ENCODE measurements at regions not wholly inside any gene's neighbourhood (a gene's known extent, or its start where the extent isn't known, plus 50 kb on each side); places are given as distances from the start of the nearest gene placed in this dataset.
A peak's percentile ranks its signal among the peaks of the same experiment; 100 is the strongest.

DNA sequence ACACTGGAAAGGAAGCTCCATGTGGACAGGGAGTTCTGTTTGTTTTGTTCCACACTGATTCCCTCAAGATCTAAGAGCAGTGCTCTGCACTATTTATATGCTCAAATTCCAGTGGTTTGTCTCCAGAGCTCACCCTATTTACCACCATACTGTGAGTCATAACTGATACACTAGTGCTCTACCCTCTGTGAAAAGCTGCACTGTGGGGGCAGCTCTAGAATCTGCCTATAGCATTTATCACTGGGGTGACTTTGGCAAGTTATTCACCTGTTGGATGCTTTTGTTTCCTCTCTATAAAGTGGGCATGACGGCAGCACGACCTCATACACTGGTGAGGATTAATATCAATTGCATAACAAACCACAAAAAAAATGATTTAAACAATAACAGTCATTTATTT is 307.8 kb downstream of the NR2F1-AS1 start:
- DNase-seq = peak; percentile 23

DNA sequence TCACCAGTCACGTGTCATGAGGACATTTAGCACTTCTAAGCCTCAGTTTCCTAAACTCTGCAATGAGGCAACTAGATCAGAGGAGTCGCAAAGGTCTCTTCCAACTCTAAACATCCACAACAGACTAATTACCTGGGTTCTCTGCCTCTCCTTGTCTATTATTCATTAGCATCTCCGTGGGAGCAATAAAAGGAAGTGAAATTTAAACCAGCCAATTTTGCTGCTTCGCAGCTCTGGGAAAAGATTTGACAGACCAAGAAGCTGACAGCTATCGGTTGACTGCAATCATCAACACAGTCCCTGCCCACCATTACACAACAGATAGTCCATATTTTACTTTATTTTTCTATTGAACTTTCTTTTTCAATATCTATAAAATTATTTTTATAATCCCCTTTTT is 308.9 kb downstream of the NR2F1-AS1 start:
- no peak for DNase-seq

DNA sequence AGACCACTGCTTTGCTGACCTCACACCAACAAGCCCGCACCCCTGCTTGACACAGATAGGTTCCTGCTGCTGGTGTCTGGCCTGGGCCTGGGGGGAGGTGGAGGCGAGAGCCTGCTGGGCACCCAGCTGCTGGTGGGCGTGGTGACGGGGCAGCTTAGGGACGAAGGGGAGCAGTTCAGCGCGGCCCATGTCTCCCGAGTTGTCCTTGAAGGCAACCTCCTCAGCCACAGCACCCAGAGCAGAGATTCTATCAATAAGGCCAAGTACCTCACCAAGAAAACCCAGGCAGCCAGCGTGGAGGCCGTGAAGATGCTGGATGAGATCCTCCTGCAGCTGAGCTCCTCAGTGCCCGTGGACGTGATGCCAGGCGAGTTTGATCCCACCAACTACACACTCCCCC is 313.3 kb downstream of the NR2F1-AS1 start:
- no peak for DNase-seq

- no peak for DNase-seq
Measured at GRCh38 chr5:93267276-93267675, 313.7 kb downstream of the NR2F1-AS1 start.

DNA sequence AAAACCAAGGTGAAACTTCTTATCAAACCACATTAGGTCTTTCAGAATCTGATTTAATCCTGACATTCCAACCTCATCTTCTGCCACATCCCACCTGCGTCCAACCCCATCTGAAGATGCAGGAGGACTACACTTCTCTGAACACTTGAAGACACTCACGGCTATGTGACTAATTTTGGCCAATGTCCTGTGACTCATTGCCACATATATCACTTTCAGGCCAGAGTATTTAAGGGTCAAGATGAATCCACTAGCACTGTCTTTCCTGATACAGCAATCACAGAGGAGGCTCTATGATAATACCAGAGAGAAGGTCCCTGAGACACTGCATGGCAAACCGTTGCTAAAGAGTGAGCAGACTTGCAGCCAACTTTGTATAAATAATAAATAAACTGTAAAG is 323.4 kb downstream of the NR2F1-AS1 start:
- DNase-seq = no peak

GRCh38 chr5:93255796-93256195 is 325.2 kb downstream of the NR2F1-AS1 start:
- DNase-seq = no peak

GRCh38 chr5:93252165-93252564 is 328.9 kb downstream of the NR2F1-AS1 start:
- DNase-seq = no peak

- DNase-seq = no peak
Measured at GRCh38 chr5:93251347-93251746, 329.7 kb downstream of the NR2F1-AS1 start.

DNA sequence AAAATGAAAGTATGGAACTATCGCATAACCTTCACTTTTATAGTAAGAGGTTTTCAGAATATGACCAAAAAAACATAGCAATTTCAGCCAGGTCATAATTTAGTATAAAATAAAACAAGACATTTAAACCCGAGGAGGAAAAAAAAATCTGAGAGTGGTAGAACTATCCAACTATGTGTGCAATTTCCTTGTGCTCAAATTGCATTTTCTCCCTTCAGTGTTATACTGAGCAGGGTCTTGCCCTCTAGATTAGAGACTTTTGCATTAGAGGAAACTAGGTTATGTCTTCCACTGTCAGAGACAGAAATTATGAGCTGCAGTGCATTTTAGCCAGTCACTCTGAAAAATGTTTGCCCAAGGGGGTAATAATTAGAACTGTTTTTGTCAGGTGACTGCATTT is 330.6 kb downstream of the NR2F1-AS1 start:
- DNase-seq = no peak

GRCh38 chr5:93249651-93250289 is 331.2 kb downstream of the NR2F1-AS1 start:
- no peak for DNase-seq

- DNase-seq = no peak
Measured at GRCh38 chr5:93247105-93247504, 333.9 kb downstream of the NR2F1-AS1 start.

DNA sequence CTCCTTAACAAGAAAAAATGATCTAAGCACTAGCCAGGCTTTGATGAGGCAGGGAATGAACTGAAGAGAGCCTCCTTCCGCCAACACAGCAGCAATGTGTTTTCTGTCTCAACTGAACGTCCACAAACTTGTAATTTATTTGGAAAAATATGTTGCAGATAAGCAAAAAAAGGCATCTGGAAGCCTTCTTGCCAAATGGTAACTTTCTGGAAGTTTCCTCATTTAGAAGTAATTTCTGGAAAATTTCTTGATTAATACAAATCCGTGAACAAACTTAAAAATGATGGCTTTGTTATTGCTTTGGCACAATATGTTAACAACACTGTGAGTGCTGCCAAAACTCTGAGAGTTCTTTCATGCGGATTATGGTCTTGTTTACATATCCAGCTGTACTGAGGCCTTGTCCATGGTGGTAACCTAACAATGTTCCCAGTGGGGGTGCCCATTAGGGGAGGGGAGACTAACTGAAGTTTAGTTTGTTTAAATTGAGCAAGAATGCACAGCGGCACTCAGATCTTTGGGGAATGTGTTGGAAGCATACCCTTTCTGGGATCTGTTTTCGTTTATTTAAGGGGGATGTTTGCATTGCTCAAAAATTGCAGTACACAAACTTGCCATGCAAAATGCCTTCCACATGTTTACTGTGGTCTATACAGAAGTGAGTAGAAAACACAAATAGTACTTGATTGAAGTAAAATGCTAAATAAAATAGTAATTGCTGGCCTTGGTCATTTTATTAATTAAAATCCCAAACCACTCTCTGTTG is 334.7 kb downstream of the NR2F1-AS1 start:
- no peak for DNase-seq

GRCh38 chr5:93245226-93245625 is 335.8 kb downstream of the NR2F1-AS1 start:
- no peak for DNase-seq

- no peak for DNase-seq
Measured at GRCh38 chr5:93243481-93243880, 337.5 kb downstream of the NR2F1-AS1 start.

GRCh38 chr5:93240228-93240834 is 340.7 kb downstream of the NR2F1-AS1 start:
- DNase-seq = no peak

- DNase-seq = no peak
Measured at GRCh38 chr5:93236807-93237421, 344.1 kb downstream of the NR2F1-AS1 start.

- no peak for DNase-seq
Measured at GRCh38 chr5:93235761-93236160, 345.3 kb downstream of the NR2F1-AS1 start.

- no peak for DNase-seq
Measured at GRCh38 chr5:93226202-93226735, 354.8 kb downstream of the NR2F1-AS1 start.

DNA sequence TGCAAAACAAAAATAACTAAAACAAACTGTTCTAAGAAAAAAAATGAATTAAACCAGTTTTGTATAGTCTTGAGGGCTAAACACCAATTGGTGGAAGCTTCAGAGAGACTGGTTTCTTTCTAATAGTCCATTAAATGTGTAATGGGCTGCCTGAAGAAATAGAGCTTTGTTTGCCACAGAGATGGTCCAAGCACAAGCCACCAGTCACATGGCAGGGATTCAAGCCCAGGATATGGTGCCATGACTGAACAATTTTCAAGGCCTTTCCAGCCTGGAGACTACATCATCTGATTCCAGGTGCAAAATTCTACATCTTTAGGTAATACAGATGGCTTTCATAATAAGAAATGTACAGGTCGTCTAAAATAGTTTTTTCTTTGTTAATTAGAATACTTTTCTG is 355.3 kb downstream of the NR2F1-AS1 start:
- no peak for DNase-seq

- no peak for DNase-seq
Measured at GRCh38 chr5:93224624-93225023, 356.4 kb downstream of the NR2F1-AS1 start.

DNA sequence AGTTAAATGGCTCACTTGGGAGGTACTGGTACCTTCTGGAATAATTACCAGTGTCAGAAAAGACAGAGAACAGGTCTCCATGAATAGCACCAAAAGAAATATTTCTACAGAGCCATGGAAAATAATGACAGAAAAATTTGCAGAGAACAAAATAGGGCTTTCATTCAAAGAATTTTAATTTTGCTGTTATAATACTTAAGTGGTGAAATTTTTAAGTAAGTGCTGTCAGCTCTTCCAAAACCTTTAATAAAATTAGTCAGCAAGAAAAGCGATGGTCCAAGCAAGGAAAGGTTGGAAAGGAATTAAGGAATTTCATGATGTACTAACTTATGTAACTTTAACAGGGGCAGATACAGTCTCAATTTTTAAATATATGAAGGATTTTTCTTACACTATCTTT is 359.2 kb downstream of the NR2F1-AS1 start:
- no peak for DNase-seq

DNA sequence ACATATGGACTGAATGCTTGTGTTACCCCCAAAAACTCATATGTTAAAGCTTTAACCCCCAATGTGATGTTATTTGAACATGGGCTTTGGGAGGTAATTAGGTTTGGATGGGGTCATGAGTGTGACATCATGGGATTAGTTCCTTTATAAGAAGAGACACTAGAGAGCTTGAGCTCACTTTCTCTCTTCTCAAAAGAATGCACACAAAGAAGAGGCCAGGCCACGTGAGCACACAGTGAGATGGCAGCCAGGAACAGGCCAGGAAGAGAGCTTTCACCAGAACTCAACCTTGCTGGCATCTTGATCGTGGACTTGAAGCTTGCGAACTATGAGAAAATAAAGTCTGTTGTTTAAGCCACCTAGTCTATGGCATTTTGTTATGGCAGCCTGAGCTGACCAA is 360.6 kb downstream of the NR2F1-AS1 start:
- no peak for DNase-seq

DNA sequence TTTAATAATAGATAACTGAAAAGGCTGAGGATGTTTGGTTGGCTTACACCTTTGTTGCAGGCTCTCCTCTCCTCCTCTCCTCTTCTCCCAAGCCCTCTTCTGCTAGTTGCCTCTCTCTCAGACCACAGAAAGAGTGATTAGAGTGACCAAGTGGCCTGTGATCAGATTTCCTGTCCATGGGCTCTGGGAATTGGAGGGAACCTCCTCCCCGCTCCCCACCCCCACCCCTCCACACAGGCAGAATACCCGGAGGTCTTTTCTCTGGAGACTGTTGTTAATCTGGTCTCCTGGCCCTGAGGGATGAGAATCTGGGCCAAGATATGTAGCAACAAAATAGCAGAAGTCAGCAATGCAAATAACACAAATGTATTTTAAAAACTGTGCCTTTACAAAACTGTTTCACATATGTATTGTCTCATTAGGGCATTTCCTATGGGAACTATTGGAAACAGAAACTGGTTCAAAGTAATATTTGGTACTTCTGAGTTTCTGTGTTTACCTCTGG is 361.3 kb downstream of the NR2F1-AS1 start:
- no peak for DNase-seq

Data from T1000 (cell line).